OCI-LY1 (cell line): ENCODE measurements at regions not wholly inside any gene's neighbourhood (a gene's known extent, or its start where the extent isn't known, plus 50 kb on each side); places are given as distances from the start of the nearest gene placed in this dataset.

ENCODE experiments used
- H2AFZ ChIP-seq: fragments of 200-600 bp; sonication (generic), shearing (Covaris generic); 2 replicates; pipeline ENCODE4 v1.6.0; 2014; ENCODE audit warnings: antibody characterized with exemption, mild to moderate bottlenecking, low read length
- H3F3A ChIP-seq: fragments of 200-600 bp; sonication (generic), shearing (Covaris generic); 2 replicates; pipeline ENCODE4 v1.6.0; 2014; ENCODE audit warnings: mild to moderate bottlenecking, antibody characterized with exemption, low read length, moderate library complexity; ENCODE audit not compliant: insufficient read depth
- H3K27ac ChIP-seq: fragments of 200-600 bp; sonication (generic); 2 replicates; pipeline ENCODE4 v1.5.1; 2014; ENCODE audit warnings: low read length, mixed run types, mild to moderate bottlenecking, low read depth; ENCODE audit not compliant: poor library complexity, severe bottlenecking
- H3K27me3 ChIP-seq: fragments of 200-600 bp; sonication (generic); 2 replicates; pipeline ENCODE4 v1.6.0; 2014; ENCODE audit warnings: antibody characterized with exemption, mild to moderate bottlenecking, low read length, moderate library complexity; ENCODE audit not compliant: insufficient read depth
- H3K36me3 ChIP-seq: fragments of 200-600 bp; sonication (generic); 2 replicates; pipeline ENCODE4 v1.6.1; 2014; ENCODE audit warnings: mild to moderate bottlenecking, antibody characterized with exemption, low read length, moderate library complexity, mixed read lengths; ENCODE audit not compliant: insufficient read depth
- H3K4me1 ChIP-seq: fragments of 200-600 bp; sonication (generic); 2 replicates; pipeline ENCODE4 v1.5.1; 2014; ENCODE audit warnings: mild to moderate bottlenecking, low read length, moderate library complexity; ENCODE audit not compliant: insufficient read depth, severe bottlenecking
- H3K4me2 ChIP-seq: fragments of 200-600 bp; sonication (generic), shearing (Covaris generic); 2 replicates; pipeline ENCODE4 v1.6.1; 2014; ENCODE audit warnings: low read length
- H3K4me3 ChIP-seq: fragments of 200-600 bp; sonication (generic); 2 replicates; pipeline ENCODE4 v1.5.1; 2014; ENCODE audit warnings: low read length, low read depth, mild to moderate bottlenecking, mixed read lengths; ENCODE audit not compliant: poor library complexity, severe bottlenecking
- H3K79me2 ChIP-seq: fragments of 200-600 bp; shearing (Covaris generic); 2 replicates; pipeline ENCODE4 v1.6.1; 2016; ENCODE audit warnings: mixed run types, low read length, mixed read lengths; ENCODE audit not compliant: insufficient read depth
- H3K9ac ChIP-seq: fragments of 200-600 bp; sonication (generic), shearing (Covaris generic); 2 replicates; pipeline ENCODE4 v1.6.1; 2014; ENCODE audit warnings: mild to moderate bottlenecking, low read length, mixed read lengths
- H3K9me2 ChIP-seq: fragments of 200-600 bp; sonication (generic), shearing (Covaris generic); 2 replicates; pipeline ENCODE4 v1.6.1; 2014; ENCODE audit warnings: low read depth, mild to moderate bottlenecking, low read length, mixed read lengths
- H3K9me3 ChIP-seq: fragments of 200-600 bp; shearing (Covaris generic); 2 replicates; pipeline ENCODE4 v1.6.1; 2014; ENCODE audit warnings: low read length, mixed read lengths
- H4K20me1 ChIP-seq: fragments of 200-600 bp; sonication (generic), shearing (Covaris generic); 2 replicates; pipeline ENCODE4 v1.6.0; 2016; ENCODE audit warnings: mild to moderate bottlenecking, low read length; ENCODE audit not compliant: insufficient read depth
- CTCF ChIP-seq: fragments of 200-600 bp; sonication (generic), shearing (Covaris generic); IDR thresholded peaks from 2 replicates; pipeline ENCODE4 v1.5.1; 2017; ENCODE audit warnings: mild to moderate bottlenecking, antibody characterized with exemption, low read length, moderate library complexity, mixed read lengths
- EZH2 ChIP-seq: fragments of 200-600 bp; sonication (generic), shearing (Covaris generic); IDR thresholded peaks from 2 replicates; pipeline ENCODE4 v1.8.0; 2017; ENCODE audit warnings: borderline replicate concordance, mixed run types, mild to moderate bottlenecking, antibody characterized with exemption, low read length, moderate library complexity, mixed read lengths

- Histone ChIP-seq H3K79me2 (no peaks in the 10 kb centered on the region), H3K27ac (no peak overlapping the region), H3K9me2 (no peaks in the 10 kb centered on the region), H3K36me3 (no peaks in the 10 kb centered on the region), H3K27me3 (no peaks in the 10 kb centered on the region), H3K4me1 (no peaks in the 10 kb centered on the region), H3K4me2 (no peak overlapping the region), H2AFZ (no peak overlapping the region), H3K4me3 (no peak overlapping the region), H4K20me1 (no peaks in the 10 kb centered on the region), H3K9ac (no peak overlapping the region), H3F3A (no peaks in the 10 kb centered on the region), H3K9me3 (no peaks in the 10 kb centered on the region)
- TF ChIP-seq CTCF (no peak), EZH2 (no peak)
These were observed 262.6 kb upstream of the HS6ST1 start for GRCh38 chr2:128580988-128581848.

DNA sequence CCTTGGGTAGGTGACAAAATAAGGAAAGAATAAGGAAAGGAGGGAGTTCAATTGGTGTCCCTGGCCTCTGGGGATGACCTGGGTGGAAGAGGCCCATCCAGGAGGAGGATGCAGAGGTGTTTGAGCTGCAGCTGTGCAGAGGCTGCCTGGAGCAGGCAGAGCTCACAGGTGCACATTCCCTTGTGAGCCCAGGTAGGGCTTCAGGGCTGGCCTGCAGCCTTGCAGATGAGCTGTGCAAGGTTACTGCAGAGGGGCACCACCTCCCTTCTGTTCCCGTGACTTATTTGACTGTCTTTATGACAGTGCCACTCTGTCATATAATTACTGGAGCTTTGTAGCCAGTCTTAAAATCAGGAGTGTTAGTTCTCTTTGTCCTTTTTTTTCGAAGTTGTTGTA is 263.2 kb upstream of the HS6ST1 start:
- Histone ChIP-seq H3K27ac (no peak overlapping the region), H3K36me3 (no peaks in the 10 kb centered on the region), H3F3A (no peaks in the 10 kb centered on the region), H4K20me1 (no peaks in the 10 kb centered on the region), H3K9me3 (no peaks in the 10 kb centered on the region), H3K9me2 (no peaks in the 10 kb centered on the region), H3K4me3 (no peak overlapping the region), H3K4me1 (no peaks in the 10 kb centered on the region), H2AFZ (no peak overlapping the region), H3K9ac (no peak overlapping the region), H3K79me2 (no peaks in the 10 kb centered on the region), H3K4me2 (no peak overlapping the region), H3K27me3 (no peaks in the 10 kb centered on the region)
- TF ChIP-seq CTCF, result no peak
- no peak for TF ChIP-seq EZH2

- TF ChIP-seq EZH2 (no peak), CTCF (no peak)
These were observed 265.7 kb upstream of the HS6ST1 start for GRCh38 chr2:128584296-128584890.

More at GRCh38 chr2:128584296-128584890, 265.7 kb upstream of the HS6ST1 start:
- Histone ChIP-seq H3K4me3 (no peak overlapping the region), H3K4me1 (no peaks in the 10 kb centered on the region), H3F3A (no peaks in the 10 kb centered on the region), H3K36me3 (no peaks in the 10 kb centered on the region), H3K4me2 (no peak overlapping the region), H3K79me2 (no peaks in the 10 kb centered on the region), H3K27ac (no peak overlapping the region), H3K9me2 (no peaks in the 10 kb centered on the region), H3K9me3 (no peaks in the 10 kb centered on the region), H4K20me1 (no peaks in the 10 kb centered on the region), H2AFZ (no peak overlapping the region), H3K27me3 (no peaks in the 10 kb centered on the region), H3K9ac (no peak overlapping the region)
